PC-3 (cell line): ENCODE measurements at regions not wholly inside any gene's neighbourhood (a gene's known extent, or its start where the extent isn't known, plus 50 kb on each side); places are given as distances from the start of the nearest gene placed in this dataset.

ENCODE experiments used
- EZH2 ChIP-seq: fragments of 300-600 bp; sonication (generic); IDR thresholded peaks from one replicate; pipeline ENCODE4 v1.6.1; 2017; ENCODE audit warnings: antibody characterized with exemption, mild to moderate bottlenecking, low read length; ENCODE audit not compliant: unreplicated experiment
- TF ChIP-seq, protein P1 (sequence below): fragments of 300-600 bp; sonication (generic); conservative IDR thresholded peaks from 2 replicates; pipeline ENCODE4 v1.5.1; 2017; ENCODE audit warnings: antibody characterized with exemption, low read depth, mild to moderate bottlenecking, low read length

DNA sequence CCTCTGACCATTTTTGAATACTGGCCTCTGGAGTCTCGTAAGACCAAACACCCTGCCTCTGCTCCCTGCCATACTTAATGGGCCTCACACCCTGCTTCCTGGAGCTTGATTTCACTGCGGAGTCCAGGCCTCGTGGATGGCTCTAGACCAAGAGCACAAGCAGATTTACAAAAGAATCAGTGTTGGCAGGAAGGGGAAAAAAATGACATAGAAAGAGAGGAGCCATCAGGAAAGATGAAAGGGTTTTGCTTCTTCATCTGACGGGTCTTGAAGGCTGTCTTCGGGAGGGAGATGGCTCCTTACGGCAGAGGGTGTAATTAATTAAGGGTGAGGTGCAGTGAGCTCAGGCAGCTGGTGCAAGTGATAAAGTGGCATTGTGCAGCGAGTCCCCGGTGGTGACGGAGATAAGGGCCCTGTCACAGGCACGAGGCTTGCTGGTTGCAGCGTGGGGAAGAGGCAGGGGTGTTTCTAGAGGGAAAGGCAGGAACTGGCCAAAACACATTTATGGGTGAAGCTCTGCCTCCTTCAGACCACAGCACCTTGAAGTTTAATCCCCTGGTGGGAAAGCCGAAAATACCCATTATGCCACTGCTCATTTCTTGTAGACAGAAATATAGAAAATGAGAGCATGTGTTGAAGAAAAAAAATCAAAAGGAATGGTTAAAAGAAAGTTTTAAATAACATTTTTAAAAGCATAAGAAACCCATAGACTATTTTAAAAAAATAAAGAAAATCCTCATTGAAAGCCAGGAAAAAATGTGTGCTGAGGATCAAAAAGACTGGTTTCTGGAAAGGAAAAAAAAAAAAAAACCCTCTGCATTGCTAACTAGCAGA is 128.6 kb upstream of the LRFN2 start:
- TF ChIP-seq, protein P1, sequence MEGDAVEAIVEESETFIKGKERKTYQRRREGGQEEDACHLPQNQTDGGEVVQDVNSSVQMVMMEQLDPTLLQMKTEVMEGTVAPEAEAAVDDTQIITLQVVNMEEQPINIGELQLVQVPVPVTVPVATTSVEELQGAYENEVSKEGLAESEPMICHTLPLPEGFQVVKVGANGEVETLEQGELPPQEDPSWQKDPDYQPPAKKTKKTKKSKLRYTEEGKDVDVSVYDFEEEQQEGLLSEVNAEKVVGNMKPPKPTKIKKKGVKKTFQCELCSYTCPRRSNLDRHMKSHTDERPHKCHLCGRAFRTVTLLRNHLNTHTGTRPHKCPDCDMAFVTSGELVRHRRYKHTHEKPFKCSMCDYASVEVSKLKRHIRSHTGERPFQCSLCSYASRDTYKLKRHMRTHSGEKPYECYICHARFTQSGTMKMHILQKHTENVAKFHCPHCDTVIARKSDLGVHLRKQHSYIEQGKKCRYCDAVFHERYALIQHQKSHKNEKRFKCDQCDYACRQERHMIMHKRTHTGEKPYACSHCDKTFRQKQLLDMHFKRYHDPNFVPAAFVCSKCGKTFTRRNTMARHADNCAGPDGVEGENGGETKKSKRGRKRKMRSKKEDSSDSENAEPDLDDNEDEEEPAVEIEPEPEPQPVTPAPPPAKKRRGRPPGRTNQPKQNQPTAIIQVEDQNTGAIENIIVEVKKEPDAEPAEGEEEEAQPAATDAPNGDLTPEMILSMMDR: no peak
- TF ChIP-seq EZH2: no peak
